ENCODE measurements at regions not wholly inside any gene's neighbourhood (a gene's known extent, or its start where the extent isn't known, plus 50 kb on each side); places are given as distances from the start of the nearest gene placed in this dataset.

GRCh38 chr6:134374491-134375219 is 56.7 kb upstream of the SGK1 start:
- DNase-seq: no peak

GRCh38 chr6:134373993-134374392 is 56.1 kb upstream of the SGK1 start:
- DNase-seq: no peak

- no peak for DNase-seq
Observed at GRCh38 chr6:134373282-134373922, 55.5 kb upstream of the SGK1 start.

GRCh38 chr6:134372603-134373281 is 54.8 kb upstream of the SGK1 start:
- no peak for DNase-seq

- DNase-seq: no peak
Observed at GRCh38 chr6:134368670-134369069, 50.8 kb upstream of the SGK1 start.
